WTC11 (cell line): ENCODE measurements at regions not wholly inside any gene's neighbourhood (a gene's known extent, or its start where the extent isn't known, plus 50 kb on each side); places are given as distances from the start of the nearest gene placed in this dataset.

Source experiments
- ATAC-seq: fragments of 200-7000 bp; cut with Tn5 transposase; 2 replicates; pipeline ENCODE4 v1.10.0; 2021; ENCODE audit warnings: mild to moderate bottlenecking, moderate library complexity
- CTCF ChIA-PET: fragments of 300-600 bp; sonication (Branson Sonifier 250); formaldehyde crosslinking; loops from one replicate; lab custom pipeline; 2021; ENCODE audit warnings: antibody characterized with exemption; lab: Charles Lee
- POLR2A ChIA-PET: fragments of 350-600 bp; sonication (Branson Sonifier 250); formaldehyde crosslinking; loops from one replicate; lab custom pipeline; 2021; ENCODE audit warnings: antibody characterized with exemption; lab: Charles Lee
- DNase-seq: peaks from one replicate; pipeline ENCODE4 v3.0.0; 2021; ENCODE audit warnings: low spot score
- H3K27ac Mint-ChIP-seq: 2 replicates; pipeline ENCODE4 v1.8.0; 2021; ENCODE audit warnings: mixed read lengths
- H3K27me3 Mint-ChIP-seq: 2 replicates; pipeline ENCODE4 v1.8.0; 2021; ENCODE audit warnings: low read depth, mild to moderate bottlenecking, moderate library complexity, mixed read lengths
- H3K36me3 Mint-ChIP-seq: 2 replicates; pipeline ENCODE4 v1.8.0; 2021; ENCODE audit warnings: mixed read lengths
- H3K4me1 Mint-ChIP-seq: 2 replicates; pipeline ENCODE4 v1.8.0; 2022; ENCODE audit warnings: mixed read lengths
- H3K4me3 Mint-ChIP-seq: 2 replicates; pipeline ENCODE4 v1.8.0; 2021; ENCODE audit warnings: mild to moderate bottlenecking, moderate library complexity, mixed read lengths
- H3K9me3 Mint-ChIP-seq: 2 replicates; pipeline ENCODE4 v1.8.0; 2021; ENCODE audit warnings: mixed read lengths
- FOXK1 ChIP-seq: sonication (generic); formaldehyde crosslinking; IDR thresholded peaks from 2 replicates; pipeline ENCODE4 v1.8.0; 2022; ENCODE audit warnings: mild to moderate bottlenecking, moderate library complexity, missing genetic modification reagents
- GRHL2 ChIP-seq: fragments of 250-450 bp; sonication (Bioruptor Pico); IDR thresholded peaks from 2 replicates; pipeline ENCODE4 v1.8.0; 2022; ENCODE audit warnings: mild to moderate bottlenecking, moderate library complexity; ENCODE audit not compliant: insufficient replicate concordance, severe bottlenecking
- KAT7 ChIP-seq: sonication (generic); formaldehyde crosslinking; IDR thresholded peaks from 2 replicates; pipeline ENCODE4 v1.8.1; 2023; ENCODE audit warnings: missing genetic modification reagents, mild to moderate bottlenecking, borderline replicate concordance
- NFATC4 ChIP-seq: fragments of 250-450 bp; sonication (Bioruptor Pico); IDR thresholded peaks from 2 replicates; pipeline ENCODE4 v1.9.0; 2021; ENCODE audit warnings: mild to moderate bottlenecking
- NR2C2 ChIP-seq: sonication (generic); formaldehyde crosslinking; IDR thresholded peaks from 2 replicates; pipeline ENCODE4 v1.8.0; 2022; ENCODE audit warnings: mild to moderate bottlenecking, missing genetic modification reagents
- OVOL2 ChIP-seq: fragments of 250-450 bp; sonication (Bioruptor Pico); IDR thresholded peaks from 2 replicates; pipeline ENCODE4 v1.9.0; 2021; ENCODE audit warnings: mild to moderate bottlenecking, borderline replicate concordance
- PRRX2 ChIP-seq: fragments of 250-450 bp; sonication (Bioruptor Pico); IDR thresholded peaks from 2 replicates; pipeline ENCODE4 v1.8.0; 2021; ENCODE audit warnings: mild to moderate bottlenecking
- TEAD4 ChIP-seq: sonication (generic); formaldehyde crosslinking; IDR thresholded peaks from 2 replicates; pipeline ENCODE4 v1.8.0; 2022; ENCODE audit warnings: mild to moderate bottlenecking, missing genetic modification reagents
- TP53 ChIP-seq: sonication (generic); formaldehyde crosslinking; IDR thresholded peaks from 2 replicates; pipeline ENCODE4 v1.8.1; 2023; ENCODE audit warnings: mild to moderate bottlenecking, missing genetic modification reagents
- ZNF121 ChIP-seq: sonication (generic); formaldehyde crosslinking; IDR thresholded peaks from 2 replicates; pipeline ENCODE4 v1.8.0; 2023; ENCODE audit warnings: missing genetic modification reagents
- ZNF232 ChIP-seq: sonication (generic); formaldehyde crosslinking; IDR thresholded peaks from 2 replicates; pipeline ENCODE4 v1.8.0; 2022; ENCODE audit warnings: mild to moderate bottlenecking, missing genetic modification reagents
- ZNF317 ChIP-seq: sonication (generic); formaldehyde crosslinking; IDR thresholded peaks from 2 replicates; pipeline ENCODE4 v1.8.1; 2023; ENCODE audit warnings: low read depth, mild to moderate bottlenecking, moderate library complexity, missing genetic modification reagents, borderline replicate concordance
- ZNF423 ChIP-seq: fragments of 250-450 bp; sonication (Bioruptor Pico); IDR thresholded peaks from 2 replicates; pipeline ENCODE4 v2.1.2; 2022; ENCODE audit warnings: mild to moderate bottlenecking, moderate library complexity
- TF ChIP-seq, protein P1 (sequence below): fragments of 250-450 bp; sonication (Bioruptor Pico); IDR thresholded peaks from 2 replicates; pipeline ENCODE4 v1.9.0; 2021; ENCODE audit warnings: moderate library complexity, mild to moderate bottlenecking, inconsistent platforms, borderline replicate concordance
- TF ChIP-seq, protein P2 (sequence below): sonication (generic); formaldehyde crosslinking; IDR thresholded peaks from 2 replicates; pipeline ENCODE4 v1.8.1; 2022; ENCODE audit warnings: low read depth, missing genetic modification reagents, borderline replicate concordance
- TF ChIP-seq, protein P3 (sequence below): sonication (generic); formaldehyde crosslinking; IDR thresholded peaks from 2 replicates; pipeline ENCODE4 v1.8.1; 2023; ENCODE audit warnings: mild to moderate bottlenecking, missing genetic modification reagents
- TF ChIP-seq, protein P4 (sequence below): fragments of 250-450 bp; sonication (Bioruptor Pico); IDR thresholded peaks from 2 replicates; pipeline ENCODE4 v2.1.2; 2022; ENCODE audit warnings: mild to moderate bottlenecking, moderate library complexity
- TF ChIP-seq, protein P5 (sequence below): fragments of 250-450 bp; sonication (Bioruptor Pico); IDR thresholded peaks from 2 replicates; pipeline ENCODE4 v1.9.0; 2021; ENCODE audit warnings: mild to moderate bottlenecking

DNA sequence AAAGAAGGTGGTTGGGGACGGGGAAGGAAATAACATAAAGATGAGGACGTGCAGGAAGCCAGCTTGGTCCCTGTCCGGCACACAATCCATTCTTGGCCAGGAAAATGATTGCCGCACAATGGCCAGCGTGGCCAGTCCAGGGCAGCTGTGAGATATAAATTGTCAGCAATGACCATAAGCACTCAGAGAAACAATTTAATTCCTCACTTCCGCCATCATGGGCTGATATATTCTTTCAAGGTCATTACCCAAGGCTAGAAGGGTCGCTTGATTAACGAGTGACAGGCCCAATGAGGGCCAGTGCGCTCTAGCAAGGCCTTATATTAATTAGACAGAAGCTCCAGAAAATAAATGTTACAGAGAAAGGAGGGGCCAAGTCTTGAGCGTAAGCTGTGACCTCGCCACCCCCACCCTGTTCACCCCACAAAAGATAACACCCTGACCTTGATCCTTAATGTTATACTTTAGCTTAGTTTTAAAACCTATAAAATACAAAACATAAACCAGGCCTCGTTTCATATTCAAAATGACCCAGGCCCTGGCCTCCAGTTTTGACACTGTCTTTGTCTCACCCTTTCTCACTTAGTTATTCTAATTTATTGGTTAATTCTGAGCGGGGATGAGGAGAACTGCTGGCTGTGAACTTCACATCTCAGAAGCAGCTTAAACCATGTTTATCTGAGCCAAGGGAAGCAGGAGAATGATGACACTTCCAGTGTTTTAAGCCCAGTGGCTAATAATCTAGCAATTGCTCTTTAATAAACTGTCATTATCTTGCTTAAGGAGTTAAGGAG lies 478.3 kb upstream of the ZFHX3 start:
- Mint-ChIP-seq H3K36me3 (no peaks in the 10 kb centered on the region), H3K4me3 (no peak overlapping the region), H3K9me3 (0 out of 2 replicates have a peak, but pooled peaks cover 3% of the 10 kb centered on the region), H3K4me1 (peaks cover 27% of the 10 kb centered on the region), H3K27me3 (no peaks in the 10 kb centered on the region), H3K27ac (no peak overlapping the region)
- DNase-seq (no peak), ATAC-seq (no peak)
- TF ChIP-seq OVOL2 (CRISPR knock-in tag) = no peak
- no peak for TF ChIP-seq ZNF317 (CRISPR knock-in tag)
- TF ChIP-seq, protein P1, sequence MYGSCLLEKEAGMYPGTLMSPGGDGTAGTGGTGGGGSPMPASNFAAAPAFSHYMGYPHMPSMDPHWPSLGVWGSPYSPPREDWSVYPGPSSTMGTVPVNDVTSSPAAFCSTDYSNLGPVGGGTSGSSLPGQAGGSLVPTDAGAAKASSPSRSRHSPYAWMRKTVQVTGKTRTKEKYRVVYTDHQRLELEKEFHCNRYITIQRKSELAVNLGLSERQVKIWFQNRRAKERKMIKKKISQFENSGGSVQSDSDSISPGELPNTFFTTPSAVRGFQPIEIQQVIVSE (CRISPR knock-in tag) = no peak
- TF ChIP-seq, protein P2, sequence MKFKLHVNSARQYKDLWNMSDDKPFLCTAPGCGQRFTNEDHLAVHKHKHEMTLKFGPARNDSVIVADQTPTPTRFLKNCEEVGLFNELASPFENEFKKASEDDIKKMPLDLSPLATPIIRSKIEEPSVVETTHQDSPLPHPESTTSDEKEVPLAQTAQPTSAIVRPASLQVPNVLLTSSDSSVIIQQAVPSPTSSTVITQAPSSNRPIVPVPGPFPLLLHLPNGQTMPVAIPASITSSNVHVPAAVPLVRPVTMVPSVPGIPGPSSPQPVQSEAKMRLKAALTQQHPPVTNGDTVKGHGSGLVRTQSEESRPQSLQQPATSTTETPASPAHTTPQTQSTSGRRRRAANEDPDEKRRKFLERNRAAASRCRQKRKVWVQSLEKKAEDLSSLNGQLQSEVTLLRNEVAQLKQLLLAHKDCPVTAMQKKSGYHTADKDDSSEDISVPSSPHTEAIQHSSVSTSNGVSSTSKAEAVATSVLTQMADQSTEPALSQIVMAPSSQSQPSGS (CRISPR knock-in tag) = no peak
- TF ChIP-seq TP53 (CRISPR knock-in tag) = no peak
- no peak for TF ChIP-seq GRHL2 (CRISPR knock-in tag)
- TF ChIP-seq ZNF121 (CRISPR knock-in tag) = no peak
- no peak for TF ChIP-seq FOXK1
- no peak for TF ChIP-seq TEAD4 (CRISPR knock-in tag)
- TF ChIP-seq, protein P3, sequence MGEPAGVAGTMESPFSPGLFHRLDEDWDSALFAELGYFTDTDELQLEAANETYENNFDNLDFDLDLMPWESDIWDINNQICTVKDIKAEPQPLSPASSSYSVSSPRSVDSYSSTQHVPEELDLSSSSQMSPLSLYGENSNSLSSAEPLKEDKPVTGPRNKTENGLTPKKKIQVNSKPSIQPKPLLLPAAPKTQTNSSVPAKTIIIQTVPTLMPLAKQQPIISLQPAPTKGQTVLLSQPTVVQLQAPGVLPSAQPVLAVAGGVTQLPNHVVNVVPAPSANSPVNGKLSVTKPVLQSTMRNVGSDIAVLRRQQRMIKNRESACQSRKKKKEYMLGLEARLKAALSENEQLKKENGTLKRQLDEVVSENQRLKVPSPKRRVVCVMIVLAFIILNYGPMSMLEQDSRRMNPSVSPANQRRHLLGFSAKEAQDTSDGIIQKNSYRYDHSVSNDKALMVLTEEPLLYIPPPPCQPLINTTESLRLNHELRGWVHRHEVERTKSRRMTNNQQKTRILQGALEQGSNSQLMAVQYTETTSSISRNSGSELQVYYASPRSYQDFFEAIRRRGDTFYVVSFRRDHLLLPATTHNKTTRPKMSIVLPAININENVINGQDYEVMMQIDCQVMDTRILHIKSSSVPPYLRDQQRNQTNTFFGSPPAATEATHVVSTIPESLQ (CRISPR knock-in tag) = no peak
- no peak for TF ChIP-seq ZNF423 (CRISPR knock-in tag)
- no peak for TF ChIP-seq NR2C2 (CRISPR knock-in tag)
- TF ChIP-seq KAT7 (CRISPR knock-in tag) = no peak
- TF ChIP-seq, protein P4, sequence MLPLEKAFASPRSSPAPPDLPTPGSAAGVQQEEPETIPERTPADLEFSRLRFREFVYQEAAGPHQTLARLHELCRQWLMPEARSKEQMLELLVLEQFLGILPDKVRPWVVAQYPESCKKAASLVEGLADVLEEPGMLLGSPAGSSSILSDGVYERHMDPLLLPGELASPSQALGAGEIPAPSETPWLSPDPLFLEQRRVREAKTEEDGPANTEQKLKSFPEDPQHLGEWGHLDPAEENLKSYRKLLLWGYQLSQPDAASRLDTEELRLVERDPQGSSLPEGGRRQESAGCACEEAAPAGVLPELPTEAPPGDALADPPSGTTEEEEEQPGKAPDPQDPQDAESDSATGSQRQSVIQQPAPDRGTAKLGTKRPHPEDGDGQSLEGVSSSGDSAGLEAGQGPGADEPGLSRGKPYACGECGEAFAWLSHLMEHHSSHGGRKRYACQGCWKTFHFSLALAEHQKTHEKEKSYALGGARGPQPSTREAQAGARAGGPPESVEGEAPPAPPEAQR (CRISPR knock-in tag) = no peak
- TF ChIP-seq ZNF232 (CRISPR knock-in tag) = no peak
- no peak for TF ChIP-seq PRRX2 (CRISPR knock-in tag)
- TF ChIP-seq, protein P5, sequence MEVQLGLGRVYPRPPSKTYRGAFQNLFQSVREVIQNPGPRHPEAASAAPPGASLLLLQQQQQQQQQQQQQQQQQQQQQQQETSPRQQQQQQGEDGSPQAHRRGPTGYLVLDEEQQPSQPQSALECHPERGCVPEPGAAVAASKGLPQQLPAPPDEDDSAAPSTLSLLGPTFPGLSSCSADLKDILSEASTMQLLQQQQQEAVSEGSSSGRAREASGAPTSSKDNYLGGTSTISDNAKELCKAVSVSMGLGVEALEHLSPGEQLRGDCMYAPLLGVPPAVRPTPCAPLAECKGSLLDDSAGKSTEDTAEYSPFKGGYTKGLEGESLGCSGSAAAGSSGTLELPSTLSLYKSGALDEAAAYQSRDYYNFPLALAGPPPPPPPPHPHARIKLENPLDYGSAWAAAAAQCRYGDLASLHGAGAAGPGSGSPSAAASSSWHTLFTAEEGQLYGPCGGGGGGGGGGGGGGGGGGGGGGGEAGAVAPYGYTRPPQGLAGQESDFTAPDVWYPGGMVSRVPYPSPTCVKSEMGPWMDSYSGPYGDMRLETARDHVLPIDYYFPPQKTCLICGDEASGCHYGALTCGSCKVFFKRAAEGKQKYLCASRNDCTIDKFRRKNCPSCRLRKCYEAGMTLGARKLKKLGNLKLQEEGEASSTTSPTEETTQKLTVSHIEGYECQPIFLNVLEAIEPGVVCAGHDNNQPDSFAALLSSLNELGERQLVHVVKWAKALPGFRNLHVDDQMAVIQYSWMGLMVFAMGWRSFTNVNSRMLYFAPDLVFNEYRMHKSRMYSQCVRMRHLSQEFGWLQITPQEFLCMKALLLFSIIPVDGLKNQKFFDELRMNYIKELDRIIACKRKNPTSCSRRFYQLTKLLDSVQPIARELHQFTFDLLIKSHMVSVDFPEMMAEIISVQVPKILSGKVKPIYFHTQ (CRISPR knock-in tag) = no peak
- no peak for TF ChIP-seq NFATC4 (CRISPR knock-in tag)
- ChIA-PET POLR2A (no interaction called here), CTCF (no interaction called here)
